GM18870 (cell line): ENCODE measurements at regions not wholly inside any gene's neighbourhood (a gene's known extent, or its start where the extent isn't known, plus 50 kb on each side); places are given as distances from the start of the nearest gene placed in this dataset.

Experiments used
- ATAC-seq: cut with Tn5 transposase; IDR thresholded peaks from one replicate; pipeline ENCODE4 v1.9.1; 2021; ENCODE audit warnings: moderate library complexity; ENCODE audit not compliant: unreplicated experiment

DNA sequence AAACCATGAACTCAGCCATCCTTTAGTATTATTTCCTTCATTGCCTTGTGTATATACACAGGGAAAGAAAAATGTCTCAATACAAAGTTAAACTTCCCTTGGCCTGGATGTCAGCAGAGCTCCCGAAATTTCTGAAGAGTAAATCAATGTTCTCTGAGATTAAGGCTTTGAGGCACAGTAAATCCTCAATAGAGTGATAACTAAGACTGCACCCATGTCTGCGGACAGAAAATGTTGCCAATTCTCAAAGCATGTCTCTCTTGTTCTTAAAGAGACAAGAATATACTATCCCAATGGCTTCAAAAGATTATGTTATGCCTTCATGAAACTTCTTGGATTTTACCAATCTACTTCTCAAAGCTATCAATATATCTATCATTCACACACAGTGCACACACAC, 1196.7 kb upstream of the TENM4 start:
- no peak for ATAC-seq

DNA sequence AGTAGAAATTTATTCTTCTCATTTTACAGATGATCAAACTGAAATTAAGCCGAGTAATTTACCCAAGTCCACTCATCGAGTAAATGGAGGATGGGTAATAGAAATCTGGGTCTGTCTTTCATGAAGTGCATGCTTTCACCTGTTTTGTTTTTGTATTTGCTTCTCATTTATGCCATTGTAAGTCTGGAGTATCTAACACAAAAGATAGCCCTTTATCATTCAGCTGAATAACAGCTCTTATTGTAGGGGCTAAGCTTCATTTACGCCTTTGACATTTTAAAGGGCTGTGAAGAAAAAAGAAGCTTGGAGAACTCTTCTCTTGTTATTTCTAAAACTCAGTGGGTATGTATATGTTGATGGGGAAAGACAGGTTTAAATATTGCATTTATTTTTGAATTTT, 1196.2 kb upstream of the TENM4 start:
- no peak for ATAC-seq

DNA sequence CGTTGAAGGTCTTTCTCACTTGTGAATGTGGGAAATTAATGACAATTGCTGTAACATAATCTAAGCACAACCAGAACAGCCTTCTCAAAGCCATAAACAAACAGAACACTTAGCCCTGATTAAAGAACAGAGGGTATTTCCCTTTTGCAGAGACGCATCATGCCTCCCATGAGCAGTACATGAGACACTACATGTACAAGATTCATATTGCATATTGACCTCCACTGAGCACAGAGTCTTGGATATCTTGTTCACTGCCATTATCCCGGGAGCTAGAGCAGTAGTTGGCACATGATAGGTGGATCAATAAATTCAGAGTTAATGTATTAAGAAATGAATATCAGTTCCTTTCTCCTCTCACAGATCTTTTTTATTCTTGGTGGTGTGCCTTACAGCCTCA, 1194.3 kb upstream of the TENM4 start:
- ATAC-seq: no peak

DNA sequence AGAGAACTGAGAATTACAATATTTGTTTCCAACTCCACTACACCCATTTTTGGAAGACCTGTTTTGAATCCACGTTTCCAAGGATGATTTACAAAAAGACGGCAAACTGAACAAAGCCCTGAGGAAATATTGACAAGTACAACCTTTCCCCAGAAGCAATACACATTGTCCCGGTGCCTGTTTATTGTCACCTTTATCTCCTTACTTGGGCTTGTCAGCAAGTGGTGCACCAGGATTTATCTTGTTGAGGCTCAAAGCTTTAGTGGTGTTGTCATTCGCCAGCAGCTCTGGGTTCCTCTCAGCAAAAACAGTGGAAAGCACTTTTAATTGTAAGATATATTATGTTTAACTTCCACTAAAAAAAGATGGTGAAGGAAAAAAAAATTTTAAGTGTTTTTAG, 1191.9 kb upstream of the TENM4 start:
- ATAC-seq: no peak

DNA sequence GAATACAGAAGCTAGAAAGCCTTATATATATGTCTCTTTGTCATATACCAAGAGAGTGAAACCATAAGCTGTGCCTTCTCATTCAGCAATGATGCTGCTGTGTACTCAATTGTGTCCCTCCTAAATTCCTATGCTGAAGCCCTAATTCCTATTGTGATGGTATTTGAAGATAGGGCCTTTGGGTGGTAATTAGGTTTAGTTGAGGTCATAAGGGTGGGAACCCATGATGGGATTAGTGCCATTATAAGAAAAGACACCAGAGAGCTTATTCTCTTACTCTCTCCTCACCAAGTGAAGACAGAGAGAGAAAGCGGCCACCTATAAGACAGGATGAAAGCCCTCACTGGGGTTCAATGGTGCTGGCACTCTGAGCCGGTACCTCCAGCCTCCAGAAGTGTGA, 1191.3 kb upstream of the TENM4 start:
- no peak for ATAC-seq

DNA sequence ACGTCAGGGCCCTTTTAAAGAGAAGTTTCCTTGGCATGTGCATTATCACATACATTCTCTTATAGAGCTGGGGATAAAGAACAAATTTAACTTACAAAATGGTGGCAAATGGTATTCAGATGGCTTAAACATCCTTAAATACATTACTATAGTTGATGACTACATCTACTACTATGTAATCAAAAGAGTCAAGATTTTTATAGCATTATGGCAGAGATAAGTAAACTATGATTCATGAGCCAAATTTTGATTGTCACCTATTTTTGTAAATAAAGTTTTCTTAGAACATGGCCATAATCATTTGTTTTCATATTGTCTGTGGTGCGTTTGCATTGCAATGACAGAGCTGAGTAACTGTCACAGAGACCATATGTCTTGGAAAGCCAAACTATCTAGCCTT, 1188.6 kb upstream of the TENM4 start:
- no peak for ATAC-seq

DNA sequence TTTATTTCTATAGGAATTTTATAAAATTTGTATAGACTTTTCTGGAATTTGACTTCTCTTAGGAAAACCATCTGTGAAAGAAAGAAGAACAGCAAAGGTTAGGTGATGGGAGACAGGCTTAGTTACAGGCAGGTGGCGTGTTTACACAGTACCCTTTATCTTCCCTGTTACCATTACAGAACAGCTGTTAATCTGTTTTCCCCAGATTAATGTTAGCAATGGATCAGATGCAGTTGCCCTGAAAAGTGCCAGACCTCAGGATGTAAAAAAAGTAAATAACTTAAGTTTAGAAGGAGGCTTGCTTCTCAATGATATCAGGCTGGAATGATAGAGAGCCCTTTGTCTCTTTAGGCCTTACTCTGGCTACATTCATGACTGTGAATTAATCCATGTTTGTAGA, 1186.5 kb upstream of the TENM4 start:
- no peak for ATAC-seq

DNA sequence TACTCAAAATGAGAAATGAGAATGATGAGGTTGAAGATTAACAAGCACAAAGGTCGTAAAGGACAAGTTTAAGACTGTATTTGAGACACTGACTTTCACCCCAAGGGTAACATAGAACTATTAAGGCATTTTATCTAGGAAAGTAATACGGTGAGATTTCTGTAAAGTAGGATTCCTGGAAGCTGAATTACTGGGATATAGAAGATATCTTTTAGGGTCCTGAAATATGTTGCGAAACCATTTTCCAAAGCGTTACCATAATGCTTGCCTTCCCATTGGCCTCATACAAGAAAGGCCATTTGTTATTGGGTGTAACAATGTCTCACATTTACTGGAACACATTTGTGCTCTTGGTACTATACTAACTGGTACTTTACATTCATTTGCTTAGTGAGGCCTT, 1185.9 kb upstream of the TENM4 start:
- no peak for ATAC-seq

DNA sequence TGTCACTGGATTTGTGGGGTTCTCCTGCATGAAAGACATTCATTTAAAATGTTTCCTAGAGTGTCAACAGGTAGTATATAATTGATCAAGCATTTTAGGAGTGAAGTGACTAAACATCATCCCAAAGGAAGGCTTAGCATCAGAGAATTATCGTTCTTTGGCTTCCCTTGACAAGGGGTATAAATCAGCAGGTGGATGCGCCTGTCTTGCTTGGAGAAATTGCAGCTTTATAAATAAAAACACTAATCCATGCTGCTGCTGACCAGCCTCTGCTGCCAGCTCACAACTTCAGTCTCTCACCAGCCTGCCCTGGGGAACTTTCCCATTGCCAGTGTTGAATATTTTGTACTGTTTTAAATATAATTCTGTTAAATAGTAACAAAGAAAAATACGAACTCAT, 1184.7 kb upstream of the TENM4 start:
- no peak for ATAC-seq

DNA sequence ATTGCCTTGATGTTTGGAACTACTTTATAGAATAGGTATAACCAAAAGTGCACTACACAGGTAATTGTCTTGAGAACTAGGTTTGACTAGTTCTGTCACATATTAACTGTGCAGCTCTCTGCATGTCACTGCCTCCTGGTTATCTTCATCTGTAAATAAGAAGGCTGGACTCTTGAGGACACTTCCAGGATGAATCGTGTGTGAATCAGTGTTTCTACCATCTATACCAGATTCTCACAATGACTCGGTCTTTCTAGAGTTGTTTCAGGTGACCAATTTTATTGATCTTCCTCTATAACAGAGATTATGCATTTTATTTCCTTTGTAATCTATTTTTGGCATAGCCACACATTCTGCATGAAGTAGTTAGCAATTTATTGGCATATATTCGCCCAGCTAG, 1181.0 kb upstream of the TENM4 start:
- no peak for ATAC-seq

DNA sequence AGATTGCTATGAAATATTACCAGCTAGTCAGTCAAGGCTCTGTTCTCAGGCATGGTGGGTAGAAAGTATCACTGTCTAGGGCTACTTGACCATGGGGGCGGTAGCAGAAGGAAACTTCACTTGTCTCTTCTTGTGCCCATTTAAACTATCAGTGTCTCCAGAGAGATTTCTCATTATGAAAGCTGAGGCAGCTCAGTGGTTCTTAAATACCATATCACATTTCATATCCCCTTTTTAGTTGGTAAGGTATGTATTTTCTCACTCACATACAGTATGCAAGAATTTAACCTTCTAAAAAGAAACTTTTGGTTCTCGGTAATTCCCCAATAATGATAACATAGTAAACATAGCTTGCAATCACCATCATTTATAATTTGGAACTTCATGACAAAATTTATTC, 1180.0 kb upstream of the TENM4 start:
- ATAC-seq: no peak

DNA sequence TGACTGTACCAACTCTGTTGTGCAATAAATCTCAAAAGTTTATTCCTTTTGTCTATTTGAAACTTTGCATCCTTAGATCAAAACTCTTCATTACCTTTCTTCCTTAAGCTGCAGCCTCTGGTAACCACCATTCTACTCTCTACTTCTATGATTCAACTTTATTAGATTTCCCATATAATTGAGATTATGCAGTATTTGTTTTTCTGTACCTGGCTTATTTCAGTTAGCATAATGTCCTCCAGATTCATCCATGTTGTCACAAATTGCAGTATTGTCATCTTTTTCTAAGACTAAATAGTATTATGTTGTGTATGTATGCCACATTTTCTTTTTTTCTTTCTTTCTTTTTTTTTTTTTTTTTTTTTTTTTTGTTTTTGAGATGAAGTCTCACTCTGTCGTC, 1176.3 kb upstream of the TENM4 start:
- no peak for ATAC-seq

DNA sequence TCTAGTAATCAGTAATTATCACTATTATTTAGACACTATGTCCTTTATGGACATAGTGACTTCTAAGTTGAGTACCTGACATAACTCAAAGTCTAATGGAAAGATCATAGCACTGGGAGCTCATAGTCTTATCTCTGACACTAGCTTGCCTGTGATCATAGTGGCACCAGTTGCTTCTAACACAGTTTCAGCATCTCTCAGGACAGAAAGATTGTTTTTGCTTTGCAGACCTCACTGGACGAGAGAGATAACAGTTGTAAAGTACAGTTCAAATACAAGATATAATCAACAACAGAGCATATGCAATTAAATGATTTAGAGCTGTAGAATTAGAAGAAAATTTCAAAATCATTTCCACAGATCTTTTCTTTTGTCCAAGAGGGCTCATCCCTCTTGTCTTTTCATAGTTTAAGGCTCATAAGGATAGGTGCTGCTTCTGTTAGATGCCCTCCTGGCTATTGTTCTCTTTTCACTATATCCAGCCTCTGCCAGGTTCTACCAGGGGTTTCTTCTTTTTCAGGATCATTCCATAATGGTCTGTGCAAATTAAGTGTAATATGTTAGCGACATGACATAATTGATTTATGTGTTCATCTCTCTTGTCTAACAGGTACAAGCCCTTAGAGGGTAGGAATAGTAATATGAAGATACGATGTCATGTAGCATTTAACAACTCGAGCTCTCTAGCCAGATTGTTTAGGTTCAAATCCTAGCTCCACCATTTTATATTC, 1175.4 kb upstream of the TENM4 start:
- ATAC-seq: no peak

DNA sequence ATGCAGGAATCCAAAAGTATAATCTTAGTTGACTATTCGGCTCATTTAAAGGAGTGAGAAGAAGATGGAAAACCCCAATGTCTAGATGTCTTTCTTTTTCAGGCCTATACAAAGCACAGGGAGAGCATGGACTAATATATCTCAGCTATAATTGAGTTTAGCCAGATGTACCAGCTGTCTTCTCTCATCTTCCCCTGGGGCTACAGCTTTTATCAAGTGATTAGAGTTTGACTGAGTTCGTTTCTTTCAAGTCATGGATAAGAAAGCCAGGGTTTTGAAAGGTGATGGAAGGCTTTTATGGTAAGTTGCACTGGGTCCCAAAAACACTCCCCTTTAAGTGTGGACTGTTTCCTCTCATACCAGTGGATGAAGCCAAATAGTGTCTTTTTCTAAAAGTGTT, 1172.8 kb upstream of the TENM4 start:
- no peak for ATAC-seq

DNA sequence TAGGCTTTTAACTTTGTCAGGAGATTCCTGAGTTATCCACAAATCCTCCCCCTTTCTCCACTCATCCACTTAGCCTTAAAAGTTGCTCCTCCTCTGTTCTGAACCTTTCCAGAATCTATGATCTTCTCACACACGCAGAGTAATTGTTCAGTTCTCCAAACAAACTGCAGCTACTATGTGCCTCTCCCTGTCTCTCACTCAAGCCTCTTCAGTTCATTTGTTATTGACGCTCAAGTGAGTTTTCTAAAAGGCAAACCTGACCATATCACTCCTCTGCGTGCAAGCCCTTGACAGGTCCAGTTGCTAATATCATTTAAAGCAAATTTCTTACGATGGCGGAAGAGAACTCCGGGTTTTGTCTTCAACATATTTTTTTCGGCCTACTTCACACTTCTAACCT, 1169.7 kb upstream of the TENM4 start:
- ATAC-seq: no peak

DNA sequence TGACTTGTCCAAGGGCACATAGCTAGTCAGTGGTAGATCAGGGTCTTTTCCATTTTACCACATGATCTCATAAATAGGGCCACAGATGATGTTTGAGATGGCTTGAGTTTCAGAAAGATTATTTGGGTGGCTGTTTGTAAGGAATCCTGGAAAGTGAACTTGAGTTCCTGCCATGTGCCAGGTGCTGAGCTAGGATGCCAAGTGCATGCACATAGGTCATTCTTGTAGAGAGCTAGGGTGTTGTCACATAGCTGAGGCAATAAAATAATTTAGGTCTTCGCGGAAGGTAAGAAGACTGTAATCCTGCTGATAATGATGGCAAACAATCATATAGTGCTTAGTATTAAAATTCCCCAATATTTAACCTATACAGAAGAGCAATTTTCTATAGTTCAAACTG, 1162.6 kb upstream of the TENM4 start:
- no peak for ATAC-seq

DNA sequence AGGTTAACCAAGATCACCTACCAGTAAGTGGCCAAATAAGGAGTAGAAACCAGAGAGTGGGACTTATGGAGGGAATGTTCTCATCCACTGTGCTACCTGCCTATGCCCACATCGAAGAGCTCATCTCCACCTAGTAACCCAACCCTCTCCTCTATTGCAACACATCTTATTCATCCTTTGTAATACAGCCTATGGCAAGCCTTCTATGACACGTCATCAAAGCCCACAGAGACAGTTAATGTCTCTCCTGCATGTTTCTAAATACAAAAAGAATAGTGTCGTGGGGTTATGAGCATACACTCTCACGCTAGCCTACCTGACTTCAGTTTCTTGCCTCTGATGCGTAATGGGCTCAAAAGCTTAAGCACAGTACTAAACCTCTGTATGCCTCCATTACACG, 1158.1 kb upstream of the TENM4 start:
- ATAC-seq: no peak

DNA sequence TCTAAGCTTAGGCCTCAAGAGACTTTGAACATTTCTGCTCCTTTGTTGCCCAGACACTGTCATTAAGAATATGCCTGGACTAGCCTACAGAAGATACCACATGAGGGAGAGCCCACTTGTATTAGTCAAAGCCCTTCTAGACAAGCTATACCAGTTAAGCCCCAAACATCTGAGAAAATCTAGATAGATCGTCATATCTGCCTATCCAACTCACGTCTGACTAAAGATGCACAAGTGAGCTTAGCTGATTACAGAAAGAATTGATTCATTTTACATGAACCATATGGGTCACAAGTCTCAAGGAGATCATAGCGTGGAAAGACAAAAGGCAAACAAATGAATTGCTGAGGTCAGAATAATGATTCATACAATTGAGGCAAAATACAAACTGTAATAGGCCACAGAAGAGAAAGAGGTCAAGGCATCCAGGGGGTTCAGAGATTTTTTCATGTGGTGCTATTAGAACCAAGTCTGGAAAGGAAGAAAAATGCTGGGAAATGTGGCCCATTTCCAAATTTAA, 1155.5 kb upstream of the TENM4 start:
- no peak for ATAC-seq

DNA sequence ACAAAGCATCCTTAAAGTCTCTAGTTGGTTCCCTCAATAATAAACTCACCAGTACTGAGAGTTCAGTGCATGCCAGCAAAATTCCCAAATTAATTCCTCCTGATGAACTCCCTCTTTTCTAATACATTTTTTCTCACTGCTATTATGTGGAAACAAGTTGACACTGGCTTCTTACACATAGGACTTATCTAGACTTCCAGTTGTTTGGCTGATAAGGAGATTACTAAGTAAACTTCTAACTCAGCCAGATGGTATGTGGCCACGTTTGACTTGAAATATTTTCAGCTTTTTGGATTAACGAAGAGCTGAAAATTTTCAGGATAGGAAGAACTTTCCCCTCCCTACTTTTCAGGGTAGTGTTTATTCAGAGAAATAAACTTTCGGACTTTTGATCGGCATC, 1154.2 kb upstream of the TENM4 start:
- no peak for ATAC-seq

DNA sequence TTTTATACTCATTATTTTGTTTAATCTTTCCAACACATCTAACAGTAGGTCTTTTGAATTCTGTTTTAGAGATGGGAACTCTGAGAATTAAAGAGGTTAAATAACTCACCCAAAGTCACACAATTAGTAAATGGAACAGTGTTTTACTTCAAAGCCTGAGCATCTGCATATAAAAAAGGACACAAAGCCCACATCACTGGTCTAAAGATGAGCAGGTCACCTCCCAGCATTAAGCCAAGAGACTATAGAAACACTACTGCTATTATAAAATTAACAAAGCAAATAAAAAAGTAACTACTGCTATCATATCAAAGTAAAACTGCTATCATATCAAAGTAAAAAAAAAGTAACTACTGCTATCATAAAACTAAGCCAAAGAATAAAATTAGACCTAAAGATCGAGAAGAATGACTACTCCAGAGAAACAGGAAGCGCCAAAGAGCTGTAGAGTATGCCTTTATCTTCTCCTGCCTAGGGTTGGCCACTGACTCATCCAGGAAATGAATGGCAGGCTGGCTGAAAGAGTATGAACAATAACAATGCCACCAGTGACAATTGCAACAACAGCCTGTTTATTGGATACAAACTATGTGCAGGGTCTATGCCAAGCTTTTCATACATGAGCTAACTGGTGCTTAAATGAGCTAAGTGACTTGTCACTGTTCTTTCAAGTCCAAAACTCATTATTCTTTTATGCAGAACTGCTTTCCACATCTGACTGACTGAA, 1153.0 kb upstream of the TENM4 start:
- no peak for ATAC-seq

DNA sequence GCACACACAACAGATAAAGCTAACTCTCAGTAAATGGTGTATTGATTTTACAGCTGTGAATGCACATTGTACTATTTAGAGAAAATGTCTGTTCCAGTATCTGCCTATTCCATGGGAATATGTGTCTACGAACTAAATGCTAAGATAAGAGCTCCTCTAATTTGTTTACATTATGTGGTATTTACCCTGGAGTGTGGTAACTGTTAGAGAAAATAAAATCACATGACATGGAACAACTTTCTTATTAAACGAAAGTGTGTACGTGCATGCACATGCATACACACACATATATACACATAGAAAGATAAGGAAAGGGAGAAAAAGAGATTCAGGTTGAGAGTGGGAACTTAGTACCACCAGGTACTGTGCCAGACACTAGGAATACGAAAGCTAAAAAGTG, 1151.7 kb upstream of the TENM4 start:
- ATAC-seq: no peak

DNA sequence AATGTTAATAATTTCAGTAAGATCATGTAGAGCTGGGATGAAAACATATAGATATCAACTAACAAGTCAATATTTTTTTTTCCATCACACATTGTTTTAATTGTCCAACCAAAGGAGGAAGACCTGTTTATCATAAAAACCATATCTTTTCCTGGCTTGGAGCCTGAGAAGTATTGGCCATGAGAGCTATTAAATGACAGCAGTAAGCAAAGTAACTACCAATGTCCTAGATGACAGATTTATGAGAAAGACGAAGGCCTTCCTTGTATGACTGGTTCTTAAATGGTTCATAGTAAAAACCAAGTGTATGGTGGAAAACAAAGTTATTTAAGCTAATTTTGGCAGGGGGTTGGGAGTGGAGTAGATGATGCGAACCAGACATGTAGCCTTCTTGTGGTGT, 1147.1 kb upstream of the TENM4 start:
- no peak for ATAC-seq

DNA sequence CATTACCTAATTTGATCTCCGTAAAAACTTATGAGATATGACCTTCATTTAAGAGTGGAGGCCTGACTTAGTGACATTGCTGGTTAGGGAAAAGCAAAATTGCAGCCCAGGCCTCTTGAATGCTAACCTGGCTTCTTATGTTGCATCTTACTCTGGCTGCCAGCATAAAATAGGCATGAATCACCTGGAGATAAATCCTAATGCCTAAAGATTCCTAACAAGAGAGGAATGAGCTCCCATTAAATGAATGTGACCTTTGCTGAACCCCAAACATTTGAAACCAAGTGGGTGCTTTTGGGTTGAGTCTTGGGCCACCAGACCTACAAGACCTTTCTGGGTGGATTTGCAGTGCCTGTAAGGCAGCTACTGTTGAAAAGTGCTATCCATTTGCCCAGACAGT, 1145.6 kb upstream of the TENM4 start:
- no peak for ATAC-seq
